PC-9 (cell line): ENCODE measurements at regions not wholly inside any gene's neighbourhood (a gene's known extent, or its start where the extent isn't known, plus 50 kb on each side); places are given as distances from the start of the nearest gene placed in this dataset.

Source experiments
- BruUV-seq: library from RNA; stranded (reverse); fragments of 400-500 nt; replicated peaks from 2 replicates; lab custom pipeline; 2021; lab: Mats Ljungman, UMichigan
- CTCF ChIA-PET: fragments of 300-600 bp; sonication (Branson Sonifier 250); formaldehyde crosslinking; loops from one replicate; lab custom pipeline; 2022; ENCODE audit warnings: antibody characterized with exemption; lab: Charles Lee
- POLR2A ChIA-PET: fragments of 300-600 bp; sonication (Branson Sonifier 250); formaldehyde crosslinking; loops from one replicate; lab custom pipeline; 2022; ENCODE audit warnings: antibody characterized with exemption; ENCODE audit not compliant: unreplicated experiment; lab: Charles Lee
- DNase-seq, 2 experiments: peaks; one replicate each; pipeline versions ENCODE4 v3.0.0 to v3.0.0-alpha.2; 2015 to 2022; ENCODE audit warnings: mixed read lengths in 1 of 2
- H2AFZ ChIP-seq: fragments of 200-600 bp; sonication (generic); 2 replicates; pipeline ENCODE4 v1.8.1; 2017; ENCODE audit warnings: antibody characterized with exemption
- H3F3A ChIP-seq: fragments of 200-600 bp; sonication (generic); 2 replicates; pipeline ENCODE4 v1.8.1; 2017; ENCODE audit warnings: antibody characterized with exemption, mild to moderate bottlenecking, low read depth; ENCODE audit not compliant: insufficient read depth
- H3K27ac ChIP-seq: fragments of 200-600 bp; sonication (generic); 2 replicates; pipeline ENCODE4 v1.6.1; 2016; ENCODE audit warnings: mixed run types
- H3K27me3 ChIP-seq: fragments of 200-600 bp; sonication (generic); 2 replicates; pipeline ENCODE4 v1.6.1; 2016; ENCODE audit warnings: low read depth, mixed run types; ENCODE audit not compliant: insufficient read depth
- H3K36me3 ChIP-seq: fragments of 200-600 bp; sonication (generic); 2 replicates; pipeline ENCODE4 v1.6.1; 2016; ENCODE audit warnings: low read depth, mixed run types
- H3K4me1 ChIP-seq: fragments of 200-600 bp; sonication (generic); replicated peaks from 2 replicates; pipeline ENCODE4 v1.6.1; 2016; ENCODE audit warnings: mixed run types; ENCODE audit not compliant: insufficient read depth
- H3K4me2 ChIP-seq: fragments of 200-600 bp; sonication (generic); 2 replicates; pipeline ENCODE4 v1.6.1; 2017; ENCODE audit warnings: mixed run types
- H3K4me3 ChIP-seq: fragments of 200-600 bp; sonication (generic); 2 replicates; pipeline ENCODE4 v1.6.1; 2016; ENCODE audit warnings: mixed run types
- H3K79me2 ChIP-seq: fragments of 200-600 bp; sonication (generic); 2 replicates; pipeline ENCODE4 v1.6.1; 2017; ENCODE audit warnings: low read depth, mixed run types
- H3K9me2 ChIP-seq: fragments of 200-600 bp; sonication (generic); 2 replicates; pipeline ENCODE4 v1.8.1; 2017; ENCODE audit warnings: mild to moderate bottlenecking; ENCODE audit not compliant: insufficient read depth
- H3K9me3 ChIP-seq: fragments of 200-600 bp; sonication (generic); 2 replicates; pipeline ENCODE4 v1.8.1; 2016; ENCODE audit warnings: low read depth; ENCODE audit not compliant: insufficient read depth
- H4K20me1 ChIP-seq: fragments of 200-600 bp; sonication (generic); 2 replicates; pipeline ENCODE4 v1.8.1; 2017; ENCODE audit not compliant: insufficient read depth
- CTCF ChIP-seq: fragments of 200-600 bp; sonication (generic); conservative IDR thresholded peaks from 2 replicates; pipeline ENCODE4 v1.6.1; 2017; ENCODE audit warnings: mixed run types, antibody characterized with exemption, mild to moderate bottlenecking, moderate library complexity
- EZH2 ChIP-seq: fragments of 200-600 bp; sonication (generic); IDR thresholded peaks from 2 replicates; pipeline ENCODE4 v1.8.0; 2017; ENCODE audit warnings: antibody characterized with exemption, low read depth
- intact Hi-C: fragments of 100-400 bp; cut with micrococcal nuclease; formaldehyde crosslinking; loops from one replicate; pipeline ENCODE4 v1.10.0; 2022; ENCODE audit not compliant: unreplicated experiment

- DNase-seq, result no peak
- no peaks in the 10 kb centered on the region for H3K79me2 ChIP-seq
- no peaks in the 10 kb centered on the region for H3F3A ChIP-seq
- peaks cover 8% of the 10 kb centered on the region; the same call in 1 of the 2 replicates for H3K27me3 ChIP-seq
- H3K36me3 ChIP-seq, result no peaks in the 10 kb centered on the region
- BruUV-seq, result no TSS peak
- no peaks in the 10 kb centered on the region; the same call in 1 of the 2 replicates for H4K20me1 ChIP-seq
- no peak overlapping the region for H3K4me2 ChIP-seq
- TF ChIP-seq EZH2 (no peak), CTCF (peak; percentile 60; the same call in 1 of the 2 replicates)
- ChIA-PET POLR2A (no interaction called here), CTCF (no interaction called here)
- no peaks in the 10 kb centered on the region for H3K9me3 ChIP-seq
- H3K9me2 ChIP-seq, result no peaks in the 10 kb centered on the region
- no peak overlapping the region for H3K4me3 ChIP-seq
- H3K27ac ChIP-seq, result no peak overlapping the region
- intact Hi-C loops, result no loop called here
- no peak overlapping the region for H2AFZ ChIP-seq
- no peaks in the 10 kb centered on the region for H3K4me1 ChIP-seq
Measured at GRCh38 chr20:6178537-6178936, 55.7 kb upstream of the FERMT1 start.

DNA sequence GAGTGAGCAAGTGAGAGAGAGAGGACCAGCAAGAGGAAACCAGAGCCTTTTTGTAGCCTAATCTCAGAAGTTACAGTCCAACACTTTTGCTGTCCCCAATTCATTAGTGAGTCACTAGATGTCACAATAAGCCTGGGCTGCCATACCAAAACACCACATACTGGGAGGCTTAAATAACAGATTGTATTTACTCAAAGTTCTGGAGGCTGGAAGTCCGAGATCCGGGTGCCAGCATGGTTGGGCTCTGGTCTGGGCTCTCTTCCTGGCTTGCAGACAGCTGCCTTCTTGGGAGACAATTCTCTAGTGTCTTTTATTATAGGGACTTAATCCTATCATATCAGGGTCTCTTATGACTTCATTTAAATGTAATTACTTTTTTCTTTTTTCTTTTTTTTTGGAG, 50.7 kb upstream of the FERMT1 start:
- intact Hi-C loops, result no loop called here
- Histone ChIP-seq H3K4me2 (no peak overlapping the region), H3K9me2 (no peaks in the 10 kb centered on the region), H2AFZ (peak overlapping the region; percentile 33), H3K9me3 (no peaks in the 10 kb centered on the region), H4K20me1 (no peaks in the 10 kb centered on the region; the same call in 1 of the 2 replicates), H3K4me3 (no peak overlapping the region), H3K27me3 (peaks cover 4% of the 10 kb centered on the region; the same call in 1 of the 2 replicates), H3K27ac (no peak overlapping the region), H3K36me3 (no peaks in the 10 kb centered on the region), H3K79me2 (no peaks in the 10 kb centered on the region), H3F3A (no peaks in the 10 kb centered on the region), H3K4me1 (no peaks in the 10 kb centered on the region)
- ChIA-PET POLR2A (no interaction called here), CTCF (no interaction called here)
- TF ChIP-seq EZH2 (no peak), CTCF (no peak)
- BruUV-seq, result no TSS peak
- no peak for DNase-seq
